SU-DHL-6 (cell line): ENCODE measurements at regions not wholly inside any gene's neighbourhood (a gene's known extent, or its start where the extent isn't known, plus 50 kb on each side); places are given as distances from the start of the nearest gene placed in this dataset.

Experiments
- H2AFZ ChIP-seq: fragments of 200-600 bp; sonication (generic); 2 replicates; pipeline ENCODE4 v1.6.1; 2014; ENCODE audit warnings: low read depth, mild to moderate bottlenecking, moderate library complexity, mixed read lengths, antibody characterized with exemption, low read length; ENCODE audit not compliant: severe bottlenecking
- H3F3A ChIP-seq: fragments of 200-600 bp; shearing (Covaris generic); 2 replicates; pipeline ENCODE4 v1.6.0; 2016; ENCODE audit warnings: antibody characterized with exemption, mild to moderate bottlenecking; ENCODE audit not compliant: insufficient read depth
- H3K27ac ChIP-seq: fragments of 200-600 bp; sonication (generic); 2 replicates; pipeline ENCODE4 v1.5.1; 2016; ENCODE audit warnings: low read depth, mild to moderate bottlenecking, low read length, moderate library complexity, mixed read lengths
- H3K27me3 ChIP-seq: fragments of 200-600 bp; sonication (generic), shearing (Covaris generic); 2 replicates; pipeline ENCODE4 v1.6.0; 2014; ENCODE audit warnings: mild to moderate bottlenecking, low read length
- H3K36me3 ChIP-seq: fragments of 200-600 bp; sonication (generic); 2 replicates; pipeline ENCODE4 v1.6.1; 2014; ENCODE audit warnings: mild to moderate bottlenecking, low read length, mixed read lengths
- H3K4me2 ChIP-seq: fragments of 300-600, 200-600 bp; shearing (Covaris generic), sonication (generic); 2 replicates; pipeline ENCODE4 v1.6.0; 2014; ENCODE audit warnings: low read length, low read depth, mild to moderate bottlenecking; ENCODE audit not compliant: poor library complexity, severe bottlenecking
- H3K4me3 ChIP-seq: fragments of 200-600 bp; sonication (generic); 2 replicates; pipeline ENCODE4 v1.5.1; 2014; ENCODE audit warnings: antibody characterized with exemption, low read length, mild to moderate bottlenecking, mixed read lengths; ENCODE audit not compliant: insufficient read depth, poor library complexity, severe bottlenecking
- H3K79me2 ChIP-seq: fragments of 200-600 bp; sonication (generic); 2 replicates; pipeline ENCODE4 v1.6.1; 2014; ENCODE audit warnings: mild to moderate bottlenecking, low read length, moderate library complexity; ENCODE audit not compliant: insufficient read depth
- H3K9ac ChIP-seq: fragments of 200-600 bp; sonication (generic); 2 replicates; pipeline ENCODE4 v1.7.0; 2014; ENCODE audit warnings: mild to moderate bottlenecking, low read length
- H3K9me2 ChIP-seq: fragments of 200-600 bp; sonication (generic); replicated peaks from 2 replicates; pipeline ENCODE4 v1.6.1; 2014; ENCODE audit warnings: low read length; ENCODE audit not compliant: insufficient read depth
- H3K9me3 ChIP-seq: fragments of 200-600 bp; sonication (generic); 2 replicates; pipeline ENCODE4 v1.6.1; 2014; ENCODE audit warnings: low read length, mixed read lengths; ENCODE audit not compliant: insufficient read depth
- H4K20me1 ChIP-seq: fragments of 200-600 bp; sonication (generic); 2 replicates; pipeline ENCODE4 v1.6.1; 2014; ENCODE audit warnings: low read depth, mild to moderate bottlenecking, antibody characterized with exemption, low read length, moderate library complexity, mixed read lengths
- CTCF ChIP-seq: fragments of 200-600 bp; sonication (generic); IDR thresholded peaks from one replicate; pipeline ENCODE4 v1.5.1; 2017; ENCODE audit warnings: antibody characterized with exemption, mild to moderate bottlenecking, low read length, moderate library complexity; ENCODE audit not compliant: insufficient read depth, poor library complexity, severe bottlenecking
- EZH2phosphoT487 ChIP-seq: fragments of 200-600 bp; sonication (generic), shearing (Covaris generic); conservative IDR thresholded peaks from 2 replicates; pipeline ENCODE4 v1.6.1; 2018; ENCODE audit warnings: mild to moderate bottlenecking, antibody characterized with exemption, low read length, moderate library complexity, mixed read lengths

- Histone ChIP-seq H3K9me2 (no peaks in the 10 kb centered on the region), H4K20me1 (no peaks in the 10 kb centered on the region), H3F3A (no peaks in the 10 kb centered on the region), H3K9ac (no peak overlapping the region), H2AFZ (no peak overlapping the region), H3K79me2 (no peaks in the 10 kb centered on the region), H3K36me3 (no peaks in the 10 kb centered on the region), H3K27me3 (no peaks in the 10 kb centered on the region), H3K4me2 (no peak overlapping the region), H3K4me3 (no peak overlapping the region), H3K9me3 (no peaks in the 10 kb centered on the region), H3K27ac (no peak overlapping the region)
- TF ChIP-seq EZH2phosphoT487 (no peak), CTCF (no peak)
Observed at GRCh38 chr3:59391131-59391530, 341.3 kb upstream of the CFAP20DC start.

- H3F3A ChIP-seq: no peaks in the 10 kb centered on the region
- H2AFZ ChIP-seq: peak overlapping the region; percentile 47
- no peak overlapping the region for H3K27ac ChIP-seq
- H4K20me1 ChIP-seq: no peaks in the 10 kb centered on the region
- no peak overlapping the region for H3K9ac ChIP-seq
- H3K36me3 ChIP-seq: no peaks in the 10 kb centered on the region
- no peaks in the 10 kb centered on the region for H3K9me2 ChIP-seq
- TF ChIP-seq CTCF: no peak
- TF ChIP-seq EZH2phosphoT487: no peak
- no peaks in the 10 kb centered on the region for H3K27me3 ChIP-seq
- H3K4me2 ChIP-seq: no peak overlapping the region
- H3K9me3 ChIP-seq: no peaks in the 10 kb centered on the region
- no peaks in the 10 kb centered on the region for H3K79me2 ChIP-seq
- H3K4me3 ChIP-seq: no peak overlapping the region
Observed at GRCh38 chr3:59388555-59389270, 338.9 kb upstream of the CFAP20DC start.

GRCh38 chr3:59386165-59386564, 336.3 kb upstream of the CFAP20DC start:
- Histone ChIP-seq H3K27ac (no peak overlapping the region), H3K4me3 (no peak overlapping the region), H3K79me2 (no peaks in the 10 kb centered on the region), H3K27me3 (no peaks in the 10 kb centered on the region), H3K4me2 (no peak overlapping the region), H3K36me3 (no peaks in the 10 kb centered on the region), H3K9ac (no peak overlapping the region), H3F3A (no peaks in the 10 kb centered on the region), H2AFZ (no peak overlapping the region), H4K20me1 (no peaks in the 10 kb centered on the region), H3K9me3 (no peaks in the 10 kb centered on the region), H3K9me2 (no peaks in the 10 kb centered on the region)
- no peak for TF ChIP-seq EZH2phosphoT487
- no peak for TF ChIP-seq CTCF
